Endometrium (tissue), 2 donors: ENCODE measurements at regions not wholly inside any gene's neighbourhood (a gene's known extent, or its start where the extent isn't known, plus 50 kb on each side); places are given as distances from the start of the nearest gene placed in this dataset.
"Not testable (repeated sequence)": the region's sequence is repeated elsewhere in the genome, so short reads cannot be mapped to it uniquely, and the experiment has no call there.

ENCODE experiments used
- FAIRE-seq: peaks from 2 replicates; lab custom pipeline; 2012; peaks lifted over from hg19 to GRCh38; lab: Jason Lieb, UNC
- donor health status: control.
- donor health status: control.

DNA sequence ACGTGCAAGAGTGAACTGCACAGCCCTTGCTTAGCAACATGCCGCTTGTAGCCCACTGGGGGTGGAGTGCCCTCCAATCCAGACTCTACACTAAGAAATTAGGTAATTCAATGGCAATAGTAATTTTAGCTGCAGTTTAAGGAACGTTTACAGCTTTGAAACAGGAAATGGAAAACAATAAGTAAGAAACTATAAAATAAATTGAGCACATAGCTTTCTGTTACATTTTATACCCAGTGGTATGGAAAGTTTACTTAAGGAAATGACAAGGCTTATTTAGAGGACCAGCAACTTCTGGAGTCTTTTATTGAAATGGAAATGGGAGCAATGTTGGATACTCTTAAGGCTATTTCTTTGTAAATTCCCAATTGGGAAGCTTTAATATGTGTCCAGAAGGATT is 373.2 kb downstream of the KCNRG start:
- FAIRE-seq: no peak

- FAIRE-seq: no peak
Observed at GRCh38 chr13:50389726-50390125, 374.5 kb downstream of the KCNRG start.

DNA sequence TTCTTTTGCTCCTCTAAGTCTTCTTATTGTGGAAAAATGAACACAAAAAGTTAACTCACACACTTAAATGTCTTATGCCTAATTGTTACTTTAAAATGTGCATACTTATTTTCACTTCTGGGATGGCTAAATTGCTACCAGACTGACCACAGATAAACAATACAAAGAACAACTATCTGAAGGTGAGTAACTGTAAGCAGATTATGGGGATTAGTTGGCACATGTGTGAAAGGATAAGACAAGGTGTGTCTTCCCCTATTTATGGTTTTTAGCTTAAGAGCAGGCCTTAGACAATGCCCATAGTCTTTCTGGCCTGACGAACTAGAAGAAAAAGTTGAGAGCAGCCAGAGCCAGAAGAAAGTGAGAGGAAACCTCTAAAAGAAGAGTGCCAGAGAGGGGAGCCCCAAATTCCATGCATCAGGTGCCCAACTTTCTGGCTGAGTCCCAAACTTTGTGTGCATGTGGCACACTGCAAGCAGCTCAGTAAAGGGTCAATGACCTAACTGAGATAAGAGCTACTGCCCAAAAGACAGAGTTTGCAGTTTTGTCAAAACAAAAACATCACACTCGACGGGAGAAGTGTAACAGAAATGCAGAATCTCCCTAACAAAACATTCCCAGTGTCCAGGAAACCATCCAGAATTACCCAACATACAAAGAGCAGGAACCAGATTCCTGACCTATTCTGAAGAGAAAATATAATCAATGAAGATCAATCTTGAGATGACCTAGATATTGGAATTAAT is 375.4 kb downstream of the KCNRG start:
- FAIRE-seq: no peak

DNA sequence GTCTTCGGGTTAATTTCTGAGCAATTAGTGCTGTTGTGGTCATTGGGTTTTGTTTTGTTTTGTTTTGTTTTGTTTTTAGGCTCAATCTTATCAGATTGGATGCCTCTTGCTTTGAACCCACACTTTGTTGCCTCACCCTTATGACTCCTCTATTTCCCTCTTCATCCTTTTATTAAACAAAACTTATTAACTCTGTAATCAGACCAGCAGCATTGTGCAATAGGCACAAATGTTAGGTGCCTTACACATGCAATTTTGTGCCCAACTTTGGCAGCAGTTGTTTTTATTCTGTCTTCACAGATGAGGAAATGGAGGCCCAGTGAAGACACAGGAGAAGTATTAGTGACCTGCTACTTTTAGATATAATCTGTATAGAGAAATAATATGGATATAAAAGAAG is 377.7 kb downstream of the KCNRG start:
- FAIRE-seq: no peak

DNA sequence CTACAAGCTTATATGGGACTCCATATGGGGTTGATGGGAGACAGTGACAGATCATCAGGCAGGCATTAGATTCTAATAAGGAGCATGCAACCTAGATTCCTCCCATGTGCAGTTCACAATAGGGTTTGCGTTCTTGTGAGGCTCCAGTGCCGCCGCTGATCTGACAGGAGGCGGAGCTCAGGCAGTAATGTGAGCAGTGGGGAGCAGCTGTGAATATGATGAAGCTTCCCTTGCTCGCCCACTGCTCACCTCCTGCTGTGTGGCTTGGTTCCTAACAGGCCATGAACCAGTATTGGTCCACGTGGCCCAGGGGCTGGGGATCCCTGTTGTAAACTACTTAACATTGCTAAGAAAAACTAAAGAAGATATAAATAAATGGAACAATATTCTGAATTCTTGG is 378.4 kb downstream of the KCNRG start:
- FAIRE-seq: no peak

- FAIRE-seq: no peak
Observed at GRCh38 chr13:50396001-50396400, 380.8 kb downstream of the KCNRG start.

DNA sequence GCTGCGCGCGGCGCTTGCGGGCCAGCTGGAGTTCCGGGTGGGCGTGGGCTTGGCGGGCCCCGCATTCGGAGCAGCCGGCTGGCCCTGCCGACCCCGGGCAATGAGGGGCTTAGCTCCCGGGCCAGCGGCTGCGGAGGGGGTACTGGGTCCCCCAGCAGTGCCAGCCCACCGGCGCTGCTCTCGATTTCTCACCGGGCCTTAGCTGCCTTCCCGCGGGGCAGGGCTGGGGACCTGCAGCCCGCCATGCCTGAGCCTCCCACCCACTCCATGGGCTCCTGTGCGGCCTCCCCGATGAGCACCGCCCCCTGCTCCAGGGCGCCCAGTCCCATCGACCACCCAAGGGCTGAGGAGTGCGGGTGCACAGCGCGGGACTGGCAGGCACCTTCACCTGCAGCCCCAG is 381.4 kb downstream of the KCNRG start:
- FAIRE-seq: not testable (repeated sequence)

GRCh38 chr13:50400035-50400726 is 384.9 kb downstream of the KCNRG start:
- FAIRE-seq: no peak

- FAIRE-seq: no peak
Observed at GRCh38 chr13:50401049-50401505, 385.8 kb downstream of the KCNRG start.

GRCh38 chr13:50401721-50402465 is 386.6 kb downstream of the KCNRG start:
- no peak for FAIRE-seq

DNA sequence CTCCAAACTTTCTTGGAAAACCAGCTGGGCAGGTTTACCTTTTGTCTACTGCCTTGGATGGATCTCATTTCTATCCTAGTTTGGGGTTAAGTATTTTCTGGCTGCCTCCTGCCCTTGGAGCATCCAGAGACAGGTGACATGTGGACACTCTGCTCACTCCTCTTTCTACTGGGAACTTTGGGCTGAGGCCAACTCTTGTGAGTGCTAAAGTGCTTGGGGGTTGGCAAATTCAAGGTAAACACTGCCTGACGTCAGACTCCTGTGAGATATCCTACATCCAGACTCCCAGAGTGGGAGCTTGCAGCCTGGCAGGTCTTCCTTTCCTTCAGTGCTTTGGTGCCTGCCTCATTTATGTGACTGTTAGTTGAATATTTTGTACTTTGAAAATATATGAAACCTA is 388.1 kb downstream of the KCNRG start:
- no peak for FAIRE-seq

DNA sequence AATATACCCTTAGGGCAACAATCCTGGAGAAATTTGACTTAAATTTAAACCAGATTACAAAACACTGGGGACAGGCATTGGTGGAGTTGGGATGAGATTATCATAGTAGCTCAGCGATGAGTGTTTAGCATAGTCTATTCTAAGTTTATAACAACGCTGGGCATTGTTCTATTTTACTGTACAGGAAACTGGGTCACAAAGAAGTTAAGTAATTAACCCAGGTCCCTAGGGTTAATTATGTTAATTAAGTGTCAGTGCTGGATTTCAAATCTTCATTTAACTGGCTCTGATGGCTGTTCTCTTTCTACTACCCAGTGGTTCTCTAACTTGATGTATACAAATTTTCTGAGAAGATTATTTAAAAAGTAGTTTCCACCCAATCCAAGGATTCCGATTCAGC is 388.9 kb downstream of the KCNRG start:
- FAIRE-seq: no peak

DNA sequence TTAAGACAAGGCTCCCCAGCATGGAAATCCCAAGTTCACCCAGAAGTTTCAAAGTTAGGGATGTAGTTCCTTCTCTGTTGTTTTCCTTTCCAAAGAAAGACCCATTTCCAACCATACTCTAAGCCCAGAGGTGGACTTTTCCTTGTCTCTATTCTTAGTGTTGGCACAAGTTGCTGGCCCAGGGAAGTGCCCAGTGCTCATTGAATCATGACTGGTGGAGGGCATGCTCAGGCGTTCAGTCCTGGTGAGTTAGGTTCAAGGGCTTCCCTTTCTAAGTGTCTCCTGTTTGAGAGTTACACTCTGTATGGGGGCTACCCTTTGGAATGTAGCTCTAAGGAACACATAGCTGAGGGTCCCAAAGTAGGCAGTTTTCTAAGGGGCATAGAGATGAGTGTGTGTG is 389.5 kb downstream of the KCNRG start:
- no peak for FAIRE-seq

- no peak for FAIRE-seq
Observed at GRCh38 chr13:50406831-50407230, 391.6 kb downstream of the KCNRG start.

GRCh38 chr13:50408068-50408467 is 392.8 kb downstream of the KCNRG start:
- no peak for FAIRE-seq

DNA sequence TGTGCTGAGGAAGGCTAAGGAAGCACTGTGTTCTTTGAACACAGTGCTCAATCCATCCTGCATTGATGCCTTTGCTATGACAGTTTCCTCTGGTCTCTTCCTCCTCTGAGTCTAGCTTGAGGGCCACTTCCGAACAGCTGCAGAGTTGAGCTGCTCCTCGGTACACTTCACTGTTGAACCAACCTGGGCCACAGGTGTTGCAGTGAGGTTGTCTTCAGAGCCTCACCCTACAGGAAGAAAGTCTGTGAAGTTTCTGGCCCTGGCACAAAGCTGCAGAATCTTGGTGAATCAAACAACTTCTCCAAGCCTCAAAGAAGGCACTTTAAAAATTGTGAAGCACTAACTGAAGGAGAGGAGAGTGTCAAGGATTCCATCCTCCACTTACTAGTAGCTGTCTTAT is 394.0 kb downstream of the KCNRG start:
- FAIRE-seq: no peak

- FAIRE-seq: no peak
Observed at GRCh38 chr13:50410921-50411746, 395.9 kb downstream of the KCNRG start.

DNA sequence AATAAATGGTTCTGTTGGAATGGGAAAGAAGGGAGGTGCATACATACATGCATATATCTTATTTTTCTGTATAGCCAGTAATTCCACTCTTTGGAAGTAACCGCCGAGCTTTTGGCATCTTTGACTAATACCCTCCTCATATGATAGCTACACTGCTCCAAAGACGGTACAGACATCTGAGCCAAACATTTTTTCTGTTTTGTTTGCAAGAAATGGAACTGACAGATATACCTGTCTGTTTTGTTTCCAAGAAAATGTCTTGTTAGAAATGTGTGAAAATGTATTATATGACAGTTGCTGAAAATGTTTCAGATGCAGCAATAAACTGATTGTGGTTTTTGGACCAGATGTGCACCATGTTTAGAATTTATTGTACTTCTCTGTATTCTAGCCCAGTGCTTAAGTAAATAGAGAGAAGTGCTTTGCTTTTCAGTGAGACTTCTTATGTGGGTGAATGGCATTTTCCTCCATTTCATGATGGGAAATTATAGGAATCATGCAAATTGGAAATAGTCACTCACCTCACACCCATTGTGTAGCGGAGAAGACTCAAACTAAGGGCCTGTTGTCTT is 396.9 kb downstream of the KCNRG start:
- no peak for FAIRE-seq

DNA sequence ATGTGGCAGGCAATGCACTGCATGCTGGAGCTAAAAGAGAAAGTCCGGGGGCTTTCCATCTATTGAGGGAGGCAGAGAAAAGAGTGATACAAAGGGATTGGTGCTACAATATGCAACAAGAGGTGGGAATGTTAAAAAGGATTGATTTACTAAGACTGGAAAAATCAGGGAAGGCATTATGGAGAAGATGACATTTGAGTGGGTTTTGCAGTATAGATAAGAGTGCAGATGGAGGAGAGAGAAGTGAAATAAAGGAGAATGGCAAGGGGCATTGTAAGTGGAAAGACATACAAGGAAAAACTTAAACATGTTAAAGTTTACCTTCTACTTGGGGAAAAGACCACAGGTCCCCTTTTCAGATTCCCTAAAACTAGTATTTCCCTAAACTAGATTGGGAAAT is 399.4 kb downstream of the KCNRG start:
- no peak for FAIRE-seq

- no peak for FAIRE-seq
Observed at GRCh38 chr13:50415428-50415827, 400.2 kb downstream of the KCNRG start.

DNA sequence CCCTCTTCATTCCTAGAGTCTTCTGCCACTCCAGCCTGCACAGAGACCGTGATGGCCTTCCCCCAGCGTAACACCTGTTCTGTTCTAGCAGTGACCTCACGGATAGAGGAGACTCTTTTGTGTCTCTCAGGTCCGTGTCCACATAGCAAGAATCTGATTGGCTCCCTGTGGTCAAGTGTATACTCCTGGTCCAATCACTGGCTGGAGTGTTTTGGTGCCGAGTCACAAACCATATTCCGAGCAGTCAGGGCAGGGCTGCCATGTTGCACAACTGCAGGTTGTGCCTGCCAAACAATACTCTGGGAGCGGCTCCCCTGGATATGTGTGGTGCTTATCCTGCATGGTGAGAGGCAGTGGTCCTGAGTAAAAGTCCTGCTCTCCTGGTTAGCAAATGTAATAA is 402.4 kb downstream of the KCNRG start:
- no peak for FAIRE-seq

GRCh38 chr13:50419331-50419865 is 404.2 kb downstream of the KCNRG start:
- no peak for FAIRE-seq
